ENCODE measurements at regions not wholly inside any gene's neighbourhood (a gene's known extent, or its start where the extent isn't known, plus 50 kb on each side); places are given as distances from the start of the nearest gene placed in this dataset.

- TF ChIP-seq CTCF (conservative IDR thresholded peaks at IDR 0.05) (no peak), EZH2 (IDR thresholded peaks at IDR 0.05; ENCODE audit: low read depth) (no peak)
Measured at GRCh38 chr5:56550227-56550626, 265.1 kb upstream of the MAP3K1 start.

Measured in PC-9 (cell line).